ENCODE measurements at regions not wholly inside any gene's neighbourhood (a gene's known extent, or its start where the extent isn't known, plus 50 kb on each side); places are given as distances from the start of the nearest gene placed in this dataset.

GRCh38 chr1:22376546-22376945 is 75.1 kb upstream of the ZBTB40 start:
- H3K4me3 ChIP-seq (ENCODE audit: low read length): no peak overlapping the region
- no peaks in the 10 kb centered on the region for H3F3A ChIP-seq (ENCODE audit: control insufficient read depth, insufficient read depth)
- no peaks in the 10 kb centered on the region for H4K20me1 ChIP-seq (ENCODE audit: control insufficient read depth, insufficient read depth, low read depth, low read length)
- no peak overlapping the region for H3K27ac ChIP-seq (ENCODE audit: low read depth, low read length)
- H3K79me2 ChIP-seq (ENCODE audit: control insufficient read depth, low read length): no peaks in the 10 kb centered on the region
- H3K36me3 ChIP-seq (ENCODE audit: control insufficient read depth, low read length): no peaks in the 10 kb centered on the region
- H3K9me3 ChIP-seq (ENCODE audit: control insufficient read depth, insufficient read depth, low read length): no peaks in the 10 kb centered on the region
- no peak overlapping the region for H3K4me2 ChIP-seq (ENCODE audit: low read length)
- TF ChIP-seq CTCF (IDR thresholded peaks at IDR 0.05; ENCODE audit: low read depth, low read length, poor library complexity, severe bottlenecking) (no peak), EZH2phosphoT487 (IDR thresholded peaks at IDR 0.05; ENCODE audit: borderline replicate concordance, low read length) (no peak)
- H3K4me1 ChIP-seq (ENCODE audit: control insufficient read depth, low read length): no peaks in the 10 kb centered on the region
- no peaks in the 10 kb centered on the region for H3K27me3 ChIP-seq (ENCODE audit: control insufficient read depth, low read length)
- H3K9me2 ChIP-seq (replicated peaks; ENCODE audit: control insufficient read depth, low read length): no peaks in the 10 kb centered on the region

GRCh38 chr1:22376976-22377375 is 74.7 kb upstream of the ZBTB40 start:
- H3F3A ChIP-seq (ENCODE audit: control insufficient read depth, insufficient read depth): no peaks in the 10 kb centered on the region
- H3K4me3 ChIP-seq (ENCODE audit: low read length): no peak overlapping the region
- H3K79me2 ChIP-seq (ENCODE audit: control insufficient read depth, low read length): no peaks in the 10 kb centered on the region
- no peaks in the 10 kb centered on the region for H3K9me2 ChIP-seq (replicated peaks; ENCODE audit: control insufficient read depth, low read length)
- H3K9me3 ChIP-seq (ENCODE audit: control insufficient read depth, insufficient read depth, low read length): no peaks in the 10 kb centered on the region
- no peaks in the 10 kb centered on the region for H3K4me1 ChIP-seq (ENCODE audit: control insufficient read depth, low read length)
- H3K36me3 ChIP-seq (ENCODE audit: control insufficient read depth, low read length): no peaks in the 10 kb centered on the region
- no peak overlapping the region for H3K4me2 ChIP-seq (ENCODE audit: low read length)
- no peaks in the 10 kb centered on the region for H4K20me1 ChIP-seq (ENCODE audit: control insufficient read depth, insufficient read depth, low read depth, low read length)
- no peak overlapping the region for H3K27ac ChIP-seq (ENCODE audit: low read depth, low read length)
- H3K27me3 ChIP-seq (ENCODE audit: control insufficient read depth, low read length): no peaks in the 10 kb centered on the region
- TF ChIP-seq EZH2phosphoT487 (IDR thresholded peaks at IDR 0.05; ENCODE audit: borderline replicate concordance, low read length) (no peak), CTCF (IDR thresholded peaks at IDR 0.05; ENCODE audit: low read depth, low read length, poor library complexity, severe bottlenecking) (no peak)

- H3K79me2 ChIP-seq (ENCODE audit: control insufficient read depth, low read length): no peaks in the 10 kb centered on the region
- no peaks in the 10 kb centered on the region for H3K27me3 ChIP-seq (ENCODE audit: control insufficient read depth, low read length)
- H3K36me3 ChIP-seq (ENCODE audit: control insufficient read depth, low read length): no peaks in the 10 kb centered on the region
- no peaks in the 10 kb centered on the region for H4K20me1 ChIP-seq (ENCODE audit: control insufficient read depth, insufficient read depth, low read depth, low read length)
- no peak overlapping the region for H3K27ac ChIP-seq (ENCODE audit: low read depth, low read length)
- H3K9me3 ChIP-seq (ENCODE audit: control insufficient read depth, insufficient read depth, low read length): no peaks in the 10 kb centered on the region
- no peaks in the 10 kb centered on the region for H3K4me1 ChIP-seq (ENCODE audit: control insufficient read depth, low read length)
- no peak overlapping the region for H3K4me2 ChIP-seq (ENCODE audit: low read length)
- no peak for TF ChIP-seq CTCF (IDR thresholded peaks at IDR 0.05; ENCODE audit: low read depth, low read length, poor library complexity, severe bottlenecking)
- TF ChIP-seq EZH2phosphoT487 (IDR thresholded peaks at IDR 0.05; ENCODE audit: borderline replicate concordance, low read length): no peak
- H3K4me3 ChIP-seq (ENCODE audit: low read length): no peak overlapping the region
- H3F3A ChIP-seq (ENCODE audit: control insufficient read depth, insufficient read depth): no peaks in the 10 kb centered on the region
- H3K9me2 ChIP-seq (replicated peaks; ENCODE audit: control insufficient read depth, low read length): no peaks in the 10 kb centered on the region
Observed at GRCh38 chr1:22379566-22379965, 72.1 kb upstream of the ZBTB40 start.
